SHP77 (cell line): ENCODE measurements at regions not wholly inside any gene's neighbourhood (a gene's known extent, or its start where the extent isn't known, plus 50 kb on each side); places are given as distances from the start of the nearest gene placed in this dataset.

Experiments
- DNase-seq, 2 experiments: peaks; one replicate each; lab custom pipeline; 2025; lab: John Stamatoyannopoulos, UW

DNA sequence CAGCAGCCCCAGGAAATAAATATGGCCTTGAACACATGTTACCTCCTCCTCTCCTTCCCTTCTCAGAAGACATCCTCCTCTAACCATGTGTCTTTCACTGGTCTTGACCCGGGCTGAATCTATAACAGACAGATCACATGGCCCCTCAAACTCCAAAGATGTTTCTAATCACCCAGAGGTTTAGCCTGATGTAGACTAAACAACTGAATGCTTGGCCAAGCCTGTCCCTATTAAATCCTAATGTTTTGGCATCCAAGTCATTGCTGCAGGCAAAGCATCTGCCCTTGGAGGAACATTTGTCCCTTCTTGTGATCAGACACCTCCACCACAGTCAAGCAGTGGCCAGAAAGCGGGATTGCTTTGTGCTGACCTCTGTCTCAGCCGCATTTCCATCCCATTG is 65.5 kb downstream of the ANKRD60 start:
- no peak for DNase-seq

DNA sequence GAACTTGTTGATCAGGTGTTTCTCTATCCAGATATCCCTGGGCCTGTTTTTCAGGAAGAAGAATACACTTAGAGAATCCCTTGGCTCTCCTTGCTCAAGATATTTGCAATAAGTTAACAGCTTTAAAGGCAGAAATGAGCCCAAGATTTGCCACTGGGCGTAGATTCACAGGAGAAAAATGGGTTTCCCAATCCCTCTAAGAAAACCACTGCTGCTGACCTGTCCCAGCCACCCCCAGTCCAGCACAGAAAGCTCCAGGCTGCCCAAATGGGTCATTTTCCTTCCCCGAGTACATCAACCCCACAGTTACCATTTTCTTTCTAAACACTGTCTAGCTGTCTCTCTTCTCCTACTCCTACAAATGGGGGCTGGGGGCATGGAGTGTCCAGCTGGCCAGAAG is 67.3 kb downstream of the ANKRD60 start:
- no peak for DNase-seq

DNA sequence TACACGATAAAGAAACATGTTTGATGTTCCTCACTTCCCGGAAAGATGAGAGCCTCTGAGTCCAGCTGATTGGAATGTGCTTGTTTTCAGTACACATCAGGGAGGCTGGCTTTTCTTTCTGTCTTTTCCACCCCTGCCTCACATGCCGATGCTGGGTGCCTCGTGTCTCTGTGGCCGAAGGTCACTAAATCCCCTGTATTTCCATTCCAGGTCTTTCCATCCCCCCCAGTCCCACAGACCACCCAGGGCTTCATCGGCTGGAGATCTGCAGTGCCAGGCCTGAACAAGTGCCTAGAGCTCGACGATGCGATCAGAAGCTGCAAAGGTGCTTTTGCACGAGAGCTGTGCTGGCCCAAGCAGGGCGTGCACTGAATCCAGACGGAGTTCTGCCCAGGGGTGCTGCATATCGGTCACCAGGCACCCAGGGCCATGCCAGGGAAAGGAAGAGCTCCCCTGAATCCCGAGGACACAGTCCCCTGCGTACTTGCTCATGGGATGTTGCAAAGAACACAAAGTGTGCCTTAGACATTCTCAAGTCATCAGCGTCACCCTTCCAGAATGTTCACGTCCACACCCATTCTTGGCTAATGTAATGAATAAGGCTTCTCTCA is 67.9 kb downstream of the ANKRD60 start:
- DNase-seq, result no peak

DNA sequence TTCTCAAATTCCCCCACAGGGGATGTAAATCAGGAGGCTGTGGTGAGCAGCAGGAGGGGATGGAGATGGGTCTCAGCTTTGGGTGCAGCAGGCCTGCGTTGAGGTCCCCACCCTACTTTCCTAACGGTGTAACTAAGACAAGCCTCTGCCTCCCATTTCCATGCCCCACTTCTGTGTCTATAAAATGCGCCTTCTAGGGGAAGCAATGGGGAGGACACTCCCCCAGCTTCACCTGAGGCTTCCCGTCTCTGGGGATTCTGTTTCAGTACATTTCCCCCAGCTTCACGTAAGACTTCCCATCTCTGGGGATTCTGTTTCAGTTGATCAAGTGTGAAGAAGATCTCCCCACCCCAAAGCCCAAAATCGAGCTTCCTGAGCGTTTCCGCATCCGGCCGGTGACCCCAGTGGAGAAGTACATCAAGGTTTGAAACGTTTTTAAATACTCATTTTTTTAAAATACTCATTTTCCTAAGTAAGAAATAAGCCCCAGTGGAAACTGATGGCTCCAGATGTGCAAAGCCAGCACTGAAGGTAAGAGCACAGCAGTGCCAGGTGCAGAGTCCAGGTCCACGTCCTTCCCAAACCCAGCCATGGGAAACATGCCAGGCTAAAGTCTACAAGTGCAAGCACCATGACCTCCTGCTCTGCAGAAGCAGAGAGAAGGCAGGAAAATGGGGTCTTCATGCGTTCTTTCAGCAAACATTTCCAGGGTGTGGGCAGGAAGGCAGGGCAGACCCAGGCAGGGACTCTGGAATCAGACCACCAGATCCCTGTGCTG is 73.1 kb downstream of the ANKRD60 start:
- no peak for DNase-seq

DNA sequence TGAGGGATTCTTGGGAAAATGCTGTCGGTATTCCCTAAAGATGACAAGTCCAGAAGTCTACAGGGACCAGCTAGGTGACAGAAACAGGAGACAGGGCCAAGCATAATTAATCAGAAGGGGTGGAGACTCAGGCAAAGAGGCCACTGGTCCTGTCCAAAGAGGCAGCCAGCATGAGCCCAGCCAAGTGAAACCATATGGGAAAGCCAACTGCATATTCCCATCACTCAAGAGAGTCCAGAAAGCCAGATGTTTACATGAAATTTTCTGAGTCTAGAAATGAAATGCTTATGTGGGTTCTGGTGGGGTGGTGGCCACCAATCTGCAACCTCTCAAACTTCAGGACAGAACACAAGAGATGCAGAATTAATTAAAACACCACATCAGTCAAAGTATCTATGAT is 74.3 kb downstream of the ANKRD60 start:
- DNase-seq, result no peak

DNA sequence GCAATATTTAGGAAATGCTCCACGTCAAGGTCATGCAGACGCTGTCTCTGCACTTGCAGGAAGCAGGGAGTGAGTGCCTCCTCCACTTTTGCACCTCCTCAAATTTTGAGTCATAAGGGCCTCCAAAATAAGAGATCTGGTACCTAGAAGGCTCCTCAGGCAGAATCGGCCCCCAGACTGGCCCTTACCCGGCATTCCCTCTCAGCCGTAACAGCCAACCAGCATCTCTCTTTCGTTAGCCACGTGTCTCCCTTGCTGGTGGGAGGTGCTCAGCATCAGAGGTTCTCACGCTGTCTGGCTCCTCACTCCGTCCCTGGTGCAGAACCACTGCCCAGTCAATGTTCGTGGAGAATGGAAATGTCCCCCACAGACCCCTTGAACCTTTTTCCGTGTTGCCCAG is 75.3 kb downstream of the ANKRD60 start:
- no peak for DNase-seq

DNA sequence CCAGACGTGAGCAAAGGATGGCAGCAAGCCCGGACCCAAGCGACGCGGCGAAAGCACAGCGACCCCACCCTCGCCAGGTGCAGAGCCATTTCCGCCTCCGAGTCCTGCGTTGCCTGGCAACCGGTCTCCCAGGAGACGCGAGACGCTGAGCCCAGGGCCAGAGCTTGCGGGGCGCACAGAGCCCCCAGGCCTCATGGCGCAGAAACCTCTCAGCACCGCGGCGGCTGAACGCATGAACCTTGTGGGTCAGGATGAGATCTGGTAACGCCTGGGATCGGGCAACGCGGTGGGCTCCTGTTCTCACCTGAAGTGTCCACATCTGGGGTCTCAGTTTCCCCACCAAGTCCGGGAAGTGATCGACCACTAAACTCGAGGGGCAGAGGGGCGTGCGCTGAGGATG is 77.7 kb downstream of the ANKRD60 start:
- peak; percentile 17 to 53 for DNase-seq

DNA sequence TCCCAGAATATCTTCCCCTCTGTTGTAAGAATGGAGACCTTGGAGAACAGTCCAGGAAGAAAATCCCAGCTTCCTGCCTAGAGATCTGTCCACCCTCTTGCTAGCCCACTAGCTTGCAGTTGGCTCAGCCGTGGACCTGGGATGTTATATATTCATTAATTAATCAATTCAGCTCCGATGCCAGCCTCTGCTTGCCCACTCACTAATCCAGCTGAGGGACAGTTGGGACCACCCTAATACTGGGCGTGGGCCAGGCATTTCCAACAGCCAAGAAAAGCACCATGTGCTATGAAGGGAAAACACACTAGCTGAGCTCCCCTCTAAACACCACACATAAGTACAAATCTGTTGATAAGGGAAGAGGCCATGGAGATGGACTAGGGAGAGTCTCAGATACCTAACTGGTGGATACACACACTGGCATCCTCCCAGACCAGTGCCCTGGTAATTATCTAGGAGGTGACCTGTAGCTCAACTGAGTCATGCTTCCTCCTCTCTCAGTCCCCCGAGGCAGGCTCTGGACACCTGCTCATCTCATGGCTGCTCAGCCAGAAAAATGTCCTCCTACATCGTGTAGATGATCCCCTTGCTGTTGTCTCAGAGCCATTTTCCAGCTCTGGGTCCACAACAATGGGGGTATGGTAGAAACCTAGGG is 78.9 kb downstream of the ANKRD60 start:
- no peak for DNase-seq

DNA sequence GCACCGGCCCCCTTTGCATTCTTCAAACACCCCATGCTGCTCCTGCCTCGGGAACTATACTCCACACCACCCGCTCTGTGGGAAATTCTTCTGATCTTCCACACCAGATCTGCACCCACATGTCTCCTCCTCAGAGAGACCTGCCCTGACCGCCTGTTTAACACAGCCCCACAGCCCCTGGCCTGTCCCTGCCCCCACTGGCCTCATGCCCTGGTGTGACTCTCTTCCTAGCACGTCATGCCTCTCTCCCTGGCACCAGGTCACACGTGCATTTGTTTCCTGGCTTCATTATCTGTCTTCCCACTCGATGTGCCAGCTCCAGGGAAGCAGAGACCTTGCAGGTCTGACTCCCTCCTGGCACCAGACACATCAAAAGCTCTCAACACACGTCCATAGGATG is 79.6 kb downstream of the ANKRD60 start:
- DNase-seq, result no peak

DNA sequence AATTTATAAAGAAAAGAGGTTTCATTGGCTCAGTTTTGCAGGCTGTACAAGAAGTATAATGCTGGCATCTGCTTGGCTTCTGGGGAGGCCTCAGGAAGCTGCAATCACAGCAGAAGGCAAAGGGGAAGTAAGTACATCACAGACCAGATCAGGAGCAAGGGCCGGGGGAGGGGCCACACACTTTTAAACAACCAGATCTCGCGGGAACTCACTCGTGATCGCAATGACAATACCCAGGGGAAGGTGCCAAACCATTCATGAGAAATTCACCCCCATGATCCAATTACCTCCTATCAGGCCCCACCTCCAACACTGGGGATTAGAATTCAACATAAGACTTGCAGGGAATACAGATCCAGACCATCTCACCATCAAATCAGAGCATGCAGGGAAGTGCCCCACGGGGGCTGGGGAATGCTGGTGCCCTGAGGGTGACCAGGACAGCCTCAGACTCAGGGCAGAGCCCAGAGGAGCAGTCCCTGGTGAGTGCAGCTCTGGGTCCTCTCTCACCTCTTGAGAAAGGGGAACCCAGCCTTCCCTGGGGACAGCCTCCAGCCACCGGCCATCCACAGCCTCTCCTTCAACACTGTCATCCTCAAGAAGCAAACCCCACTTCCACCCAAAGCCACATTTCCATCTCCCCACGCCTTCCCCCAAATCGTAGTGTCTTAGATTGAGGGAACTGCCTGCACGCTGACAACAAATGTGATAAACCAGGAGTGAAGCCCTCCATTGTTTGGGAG is 80.7 kb downstream of the ANKRD60 start:
- no peak for DNase-seq

DNA sequence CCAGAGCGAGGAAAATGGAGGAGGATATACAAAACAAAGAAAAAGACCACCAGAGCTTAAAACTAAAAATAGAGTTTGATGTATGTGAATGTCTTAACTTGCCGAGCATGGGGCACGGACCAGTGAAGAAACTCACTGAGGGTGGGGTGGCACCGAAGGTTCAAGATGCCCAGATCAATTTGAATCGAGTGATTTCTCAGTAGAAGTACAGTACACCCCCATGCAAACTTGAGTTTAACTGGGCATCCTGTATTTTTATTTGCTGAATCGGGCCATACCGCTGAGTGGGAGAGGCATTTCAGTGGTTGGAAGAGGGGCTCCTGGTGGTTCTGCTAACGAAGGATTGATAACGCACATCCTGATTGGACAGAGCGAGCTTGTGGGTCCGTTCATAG is 81.7 kb downstream of the ANKRD60 start:
- no peak for DNase-seq

DNA sequence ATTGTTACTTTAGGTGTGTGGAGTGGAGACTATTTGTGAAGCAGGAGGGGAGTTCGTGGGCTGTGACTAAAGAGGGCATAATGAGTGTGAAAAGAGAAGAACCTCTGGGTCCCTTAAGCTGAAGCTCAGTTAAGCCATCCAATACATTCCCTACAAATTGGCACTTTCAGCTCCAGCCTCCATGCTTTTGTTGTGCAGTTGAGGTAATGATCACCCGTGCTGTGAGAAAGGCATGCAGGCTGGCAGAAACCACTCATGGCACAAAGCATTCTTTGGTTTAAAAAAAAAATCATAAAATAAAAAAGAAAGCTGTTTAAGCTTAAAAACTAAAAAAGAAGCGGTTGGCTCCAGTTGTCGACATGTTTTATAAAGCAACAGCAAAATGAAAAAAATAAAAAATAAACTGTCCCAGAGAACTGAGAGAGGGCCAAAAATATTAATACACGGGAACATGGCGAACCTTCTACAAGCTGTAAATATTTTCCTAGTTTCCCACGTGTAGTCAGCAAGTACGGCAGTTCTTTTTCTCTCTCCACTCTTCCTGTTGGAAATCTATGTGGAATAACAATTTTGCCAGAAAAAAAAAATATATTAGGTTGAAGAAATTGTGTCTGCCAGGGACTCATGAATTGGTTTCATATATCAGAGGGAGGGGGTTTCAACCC is 82.2 kb downstream of the ANKRD60 start:
- DNase-seq, result no peak

DNA sequence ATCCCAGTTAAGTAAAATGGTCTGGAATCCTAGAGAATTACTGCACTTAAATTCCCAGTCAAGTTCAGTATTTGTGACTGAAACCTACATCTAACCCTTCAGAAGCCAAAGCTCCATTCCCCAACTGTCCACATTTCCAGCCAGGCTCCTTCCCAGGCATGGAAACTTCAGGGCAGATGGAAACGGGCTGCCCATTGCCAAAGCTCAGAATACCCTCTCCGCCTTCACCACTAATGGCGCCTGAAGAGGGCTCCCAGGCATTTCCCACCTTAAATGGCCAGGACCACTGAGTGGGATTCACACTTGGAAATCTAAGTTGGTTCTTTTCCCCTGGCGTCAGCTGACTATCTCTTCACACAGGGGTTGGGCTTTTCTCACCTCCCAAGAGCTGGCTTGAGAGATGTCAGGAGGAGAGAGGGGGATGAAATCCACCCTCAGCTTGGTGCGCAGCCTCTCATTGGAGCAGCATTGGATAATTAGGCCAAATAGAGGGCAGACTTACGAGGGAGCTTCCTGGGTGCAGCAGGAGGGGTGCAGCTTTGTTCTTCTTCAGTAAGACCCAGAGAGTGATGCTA is 82.9 kb downstream of the ANKRD60 start:
- DNase-seq, result no peak

DNA sequence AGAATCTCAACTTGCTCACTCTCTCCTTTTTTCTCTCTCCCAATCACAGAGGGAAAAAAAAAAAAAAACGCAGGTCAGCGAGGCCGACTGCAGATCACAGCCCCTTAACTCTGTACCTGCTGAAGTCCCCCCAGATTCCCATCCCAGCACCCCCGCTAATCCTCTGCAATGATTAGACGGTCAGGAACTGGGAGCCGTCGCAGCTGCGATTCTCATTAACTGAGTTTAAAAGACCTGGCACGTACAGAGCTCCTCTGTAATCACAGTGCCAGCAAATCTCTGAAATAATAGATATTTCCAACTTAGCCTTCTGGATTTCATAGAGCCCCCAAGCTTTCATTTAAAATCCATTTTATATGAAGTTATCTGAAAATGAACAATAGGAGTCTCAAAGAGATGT is 84.4 kb downstream of the ANKRD60 start:
- no peak for DNase-seq

DNA sequence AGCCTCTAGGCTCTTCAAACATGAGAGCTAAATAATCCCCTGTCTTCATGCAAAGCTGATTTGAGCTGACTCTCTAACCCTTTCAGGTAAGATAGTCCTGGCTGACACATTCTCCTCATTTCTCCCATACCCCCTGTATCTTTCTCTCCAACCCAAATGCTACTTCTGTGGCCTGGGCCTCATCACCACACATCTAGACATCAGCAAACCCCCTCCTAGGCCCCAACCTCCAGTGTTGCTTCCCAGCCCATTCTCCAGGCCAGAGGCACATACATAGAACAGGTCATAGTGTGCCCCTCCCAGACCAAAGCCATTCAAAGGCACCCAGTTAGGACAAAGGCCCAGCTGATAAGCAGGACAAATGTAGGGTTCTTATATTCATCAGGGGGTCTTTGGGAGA is 84.9 kb downstream of the ANKRD60 start:
- DNase-seq, result no peak

DNA sequence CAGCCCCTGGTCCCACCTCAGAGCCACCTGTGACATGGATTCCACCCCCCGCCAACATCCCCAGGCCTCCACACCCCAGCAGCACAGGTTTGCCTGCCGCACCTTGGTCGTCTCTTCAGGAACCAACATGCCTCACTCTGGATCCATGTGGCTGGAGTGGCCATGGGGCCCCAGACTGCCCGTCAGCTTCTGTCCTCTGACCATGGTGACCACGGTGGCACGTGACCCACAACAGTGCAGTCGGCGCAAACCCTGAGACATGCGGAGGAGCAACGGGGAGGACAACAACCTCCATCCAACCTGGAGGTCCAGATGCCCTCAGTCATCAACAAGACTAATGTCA is 85.6 kb downstream of the ANKRD60 start:
- no peak for DNase-seq

DNA sequence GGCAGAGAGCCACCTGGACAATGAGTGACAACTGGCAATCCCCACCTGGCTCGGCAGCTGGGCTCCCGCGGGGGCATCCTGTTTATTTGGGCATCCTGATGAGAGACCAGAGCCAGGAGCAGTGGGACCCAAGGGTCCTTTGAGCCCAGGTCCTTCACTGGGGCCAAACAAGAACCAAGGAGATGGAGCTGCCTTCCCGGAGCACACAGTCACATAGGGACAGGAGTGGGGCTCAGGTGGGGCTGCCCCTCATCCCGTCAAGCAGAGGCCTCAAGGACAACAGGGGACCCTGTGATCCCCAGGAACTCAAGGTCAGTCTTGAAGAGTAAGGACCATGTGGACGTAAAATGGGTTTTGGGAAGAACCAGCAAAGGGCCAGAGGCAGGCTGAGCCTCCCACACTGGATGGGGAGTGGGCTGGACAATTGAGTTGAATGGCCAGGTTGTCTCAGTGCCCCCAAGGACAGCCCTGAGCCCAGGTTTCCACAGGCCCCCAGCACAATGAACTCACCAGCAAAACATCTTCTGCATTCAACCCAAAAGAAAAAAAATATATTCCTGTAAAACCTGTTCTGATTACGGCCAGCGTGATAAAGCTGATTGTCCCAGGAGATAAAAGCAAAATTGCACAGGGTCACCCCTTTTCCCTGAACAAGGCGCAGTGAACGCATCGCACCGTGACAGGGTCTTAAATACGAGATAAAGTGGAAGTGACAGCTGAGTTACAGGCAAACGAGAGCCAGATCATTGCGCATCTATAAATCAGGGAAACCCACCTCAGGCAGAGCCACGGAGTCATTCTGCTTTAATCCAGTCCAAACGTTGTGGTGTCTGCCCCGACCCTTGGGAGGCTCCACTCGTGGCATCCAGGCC is 86.2 kb downstream of the ANKRD60 start:
- DNase-seq, result no peak

DNA sequence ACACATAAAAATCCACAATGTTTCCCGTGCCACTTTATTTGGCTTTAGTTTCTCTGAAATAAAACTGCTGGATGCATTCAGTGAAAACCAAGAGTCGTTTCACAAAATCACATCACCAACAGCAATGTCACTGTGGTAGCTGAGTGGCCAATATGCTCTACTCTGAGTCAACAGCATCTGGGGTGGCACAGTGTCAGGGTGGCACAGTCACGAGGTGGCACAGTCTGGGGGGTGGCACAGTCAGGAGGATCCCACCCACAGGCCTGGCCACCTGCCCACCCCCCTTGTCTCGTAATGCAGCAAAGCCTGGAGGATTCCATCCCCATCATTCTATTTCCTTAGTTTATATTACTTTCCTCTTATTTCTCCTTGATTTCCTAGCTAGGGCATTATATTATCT is 87.0 kb downstream of the ANKRD60 start:
- no peak for DNase-seq

DNA sequence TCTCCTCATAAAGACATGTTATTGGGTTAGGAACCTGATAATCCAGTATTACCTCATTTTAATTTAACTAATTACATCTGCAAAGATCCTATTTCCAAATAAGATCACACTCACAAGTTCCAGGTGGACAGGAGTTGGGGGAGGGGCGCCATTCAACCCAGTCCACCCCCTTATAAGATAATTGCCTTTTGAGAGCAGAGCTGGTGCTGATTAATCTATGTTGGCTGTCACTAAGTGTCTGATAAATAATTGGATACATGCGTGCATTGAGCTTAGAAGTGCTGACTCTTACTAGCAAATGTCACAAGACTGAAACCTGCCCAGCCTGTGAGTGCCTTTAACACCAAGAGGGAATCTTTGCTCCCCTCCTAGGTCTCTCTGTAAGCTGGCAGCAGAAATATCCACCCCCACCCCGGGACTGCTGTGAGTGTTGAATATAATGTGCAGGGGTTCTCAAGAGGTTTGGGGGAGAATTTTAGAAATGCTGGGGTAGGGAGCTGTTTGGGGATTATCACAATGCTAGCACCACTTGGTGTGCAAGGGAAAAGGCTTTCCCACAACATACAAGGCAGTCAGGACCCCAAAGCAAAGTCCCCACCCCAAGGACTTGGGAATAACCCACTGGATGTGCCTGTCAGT is 87.5 kb downstream of the ANKRD60 start:
- DNase-seq, result no peak
